Caco-2 (cell line): ENCODE measurements at regions not wholly inside any gene's neighbourhood (a gene's known extent, or its start where the extent isn't known, plus 50 kb on each side); places are given as distances from the start of the nearest gene placed in this dataset.
"Not testable (repeated sequence)": the region's sequence is repeated elsewhere in the genome, so short reads cannot be mapped to it uniquely, and the experiment has no call there.

Experiments
- BruUV-seq: library from RNA; stranded (reverse); fragments of 400-500 nt; replicated peaks from 2 replicates; lab custom pipeline; 2021; lab: Mats Ljungman, UMichigan
- CTCF ChIA-PET: fragments of 300-600 bp; sonication (Branson Sonifier 250); formaldehyde crosslinking; loops from one replicate; lab custom pipeline; 2022; ENCODE audit warnings: antibody characterized with exemption; lab: Charles Lee
- POLR2A ChIA-PET: fragments of 300-600 bp; sonication (Branson Sonifier 250); formaldehyde crosslinking; loops from one replicate; lab custom pipeline; 2022; ENCODE audit warnings: antibody characterized with exemption; lab: Charles Lee
- DNase-seq, 2 experiments: peaks; one replicate each; pipeline versions ENCODE4 v3.0.0 to v3.0.0-alpha.2; 2020 to 2022
- H3K27me3 ChIP-seq: replicated peaks from 2 replicates; pipeline ENCODE4 v1.6.0; 2011; ENCODE audit warnings: low read length; ENCODE audit not compliant: control insufficient read depth, insufficient read depth
- H3K36me3 ChIP-seq: 2 replicates; pipeline ENCODE4 v1.5.1; 2011; ENCODE audit warnings: low read length; ENCODE audit not compliant: control insufficient read depth, insufficient read depth
- H3K4me1 ChIP-seq: fragments of 250-450 bp; sonication (Bioruptor Pico); 2 replicates; pipeline ENCODE4 v1.5.1; 2020; ENCODE audit warnings: mild to moderate bottlenecking
- H3K4me3 ChIP-seq: 2 replicates; pipeline ENCODE4 v1.5.1; 2011; ENCODE audit warnings: low read depth, mild to moderate bottlenecking, control low read depth, low read length
- H3K9me3 ChIP-seq: fragments of 250-450 bp; sonication (Bioruptor Pico); 2 replicates; pipeline ENCODE4 v1.5.1; 2020; ENCODE audit warnings: mild to moderate bottlenecking, moderate library complexity
- H3K27ac Mint-ChIP-seq: one replicate; pipeline ENCODE4 v1.8.0; 2022; ENCODE audit warnings: mixed read lengths; ENCODE audit not compliant: unreplicated experiment
- H3K27me3 Mint-ChIP-seq: one replicate; pipeline ENCODE4 v1.8.0; 2022; ENCODE audit warnings: mixed read lengths; ENCODE audit not compliant: insufficient read depth, unreplicated experiment
- H3K36me3 Mint-ChIP-seq: one replicate; pipeline ENCODE4 v1.8.0; 2022; ENCODE audit warnings: mild to moderate bottlenecking, mixed read lengths; ENCODE audit not compliant: insufficient read depth, unreplicated experiment
- H3K4me1 Mint-ChIP-seq: one replicate; pipeline ENCODE4 v1.8.0; 2022; ENCODE audit warnings: low read depth, mixed read lengths; ENCODE audit not compliant: unreplicated experiment
- H3K4me3 Mint-ChIP-seq: one replicate; pipeline ENCODE4 v1.8.0; 2022; ENCODE audit warnings: mild to moderate bottlenecking, moderate library complexity, mixed read lengths; ENCODE audit not compliant: unreplicated experiment
- H3K9me3 Mint-ChIP-seq: one replicate; pipeline ENCODE4 v1.8.0; 2022; ENCODE audit warnings: mixed read lengths; ENCODE audit not compliant: unreplicated experiment
- CTCF ChIP-seq, 2 experiments: fragments of 200-600 bp in 1 of 2; IDR thresholded peaks; 1 replicate in 1 of 2; 2 replicates in 1 of 2; pipeline versions ENCODE4 v1.5.1 to v1.8.0; 2011 to 2022; ENCODE audit warnings: antibody characterized with exemption in 1 of 2, control low read depth in 1 of 2, inconsistent platforms in 1 of 2, low read depth in 1 of 2, low read length in 1 of 2, mild to moderate bottlenecking in 1 of 2, moderate library complexity in 1 of 2; ENCODE audit not compliant: insufficient read depth in 1 of 2, severe bottlenecking in 1 of 2, unreplicated experiment in 1 of 2
- intact Hi-C: fragments of 100-400 bp; cut with micrococcal nuclease; formaldehyde crosslinking; loops from one replicate; pipeline ENCODE4 v1.10.0; 2022; ENCODE audit not compliant: unreplicated experiment

DNA sequence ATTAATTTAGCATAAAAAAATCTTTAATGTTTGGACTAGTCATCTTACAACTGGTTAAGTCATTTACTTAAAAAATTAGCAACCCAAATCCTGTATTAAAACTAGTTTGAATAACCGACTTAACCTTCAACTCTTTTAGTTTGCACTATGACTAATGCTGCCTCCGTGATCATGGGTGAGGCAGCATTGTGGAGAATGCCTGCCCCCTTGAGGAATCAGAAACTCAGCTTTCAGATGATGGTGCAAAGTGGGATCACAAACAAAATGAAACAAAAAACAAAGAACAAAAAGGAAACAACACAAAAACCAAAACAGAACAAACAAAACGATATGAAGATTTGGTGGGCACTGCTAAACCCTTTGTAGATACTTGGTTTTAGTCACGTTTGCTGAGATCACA lies 127.0 kb upstream of the PALM2AKAP2 start:
- Mint-ChIP-seq H3K27me3 (no peaks in the 10 kb centered on the region), H3K4me1 (no peaks in the 10 kb centered on the region), H3K4me3 (no peak overlapping the region), H3K9me3 (no peaks in the 10 kb centered on the region), H3K36me3 (no peaks in the 10 kb centered on the region), H3K27ac (no peak overlapping the region)
- no TSS peak for BruUV-seq
- H3K27me3 ChIP-seq, result no peaks in the 10 kb centered on the region
- CTCF ChIA-PET, result interaction anchor here (0.9 kb wide), 1 partner anchor 79 kb away, joined by 4 read pairs; no protein-coding TSS in a partner anchor
- peak in 1 of 2 experiments; percentile 19 for DNase-seq
- POLR2A ChIA-PET, result no interaction called here
- no peak overlapping the region for H3K4me3 ChIP-seq
- no peaks in the 10 kb centered on the region for H3K4me1 ChIP-seq
- H3K9me3 ChIP-seq, result no peaks in the 10 kb centered on the region
- intact Hi-C loops, result loop anchor here (1.0 kb wide), 1 partner anchor 79 kb away; no protein-coding TSS in a partner anchor
- TF ChIP-seq CTCF (IDR thresholded peaks at IDR 0.05; ENCODE audit: insufficient read depth in 1 of 2, low read depth in 1 of 2, low read length in 1 of 2, severe bottlenecking in 1 of 2, unreplicated experiment in 1 of 2), result peak; percentile 19 to 60
- no peaks in the 10 kb centered on the region for H3K36me3 ChIP-seq

- Mint-ChIP-seq H3K4me3 (no peak overlapping the region), H3K27me3 (no peaks in the 10 kb centered on the region), H3K9me3 (no peaks in the 10 kb centered on the region), H3K36me3 (no peaks in the 10 kb centered on the region), H3K27ac (no peak overlapping the region), H3K4me1 (no peaks in the 10 kb centered on the region)
- ChIA-PET CTCF (interaction anchor here (0.9 kb wide), 1 partner anchor 79 kb away, joined by 4 read pairs; no protein-coding TSS in a partner anchor), POLR2A (no interaction called here)
- TF ChIP-seq CTCF (IDR thresholded peaks at IDR 0.05; ENCODE audit: insufficient read depth in 1 of 2, low read depth in 1 of 2, low read length in 1 of 2, severe bottlenecking in 1 of 2, unreplicated experiment in 1 of 2), result no peak
- Histone ChIP-seq H3K27me3 (no peaks in the 10 kb centered on the region), H3K9me3 (no peaks in the 10 kb centered on the region), H3K36me3 (no peaks in the 10 kb centered on the region), H3K4me1 (no peaks in the 10 kb centered on the region), H3K4me3 (no peak overlapping the region)
- intact Hi-C loops, result loop anchor here (1.0 kb wide), 1 partner anchor 79 kb away; no protein-coding TSS in a partner anchor
- DNase-seq, result no peak
- no TSS peak for BruUV-seq
These were observed 126.5 kb upstream of the PALM2AKAP2 start for GRCh38 chr9:109653470-109653869.

DNA sequence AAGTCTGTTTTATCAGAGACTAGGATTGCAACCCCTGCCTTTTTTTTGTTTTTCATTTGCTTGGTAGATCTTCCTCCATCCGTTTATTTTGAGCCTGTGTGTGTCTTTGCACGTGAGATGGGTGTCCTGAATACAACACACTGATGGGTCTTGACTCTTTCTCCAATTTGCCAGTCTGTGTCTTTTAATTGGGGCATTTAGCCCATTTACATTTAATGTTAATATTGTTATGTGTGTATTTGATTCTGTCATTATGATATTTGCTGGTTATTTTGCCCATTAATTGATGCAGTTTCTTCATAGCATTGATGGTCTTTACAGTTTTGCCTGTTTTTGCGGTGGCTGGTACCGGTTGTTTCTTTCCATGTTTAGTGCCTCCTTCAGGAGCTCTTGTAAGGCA lies 116.0 kb upstream of the PALM2AKAP2 start:
- H3K4me3 ChIP-seq, CTCF ChIA-PET, POLR2A ChIA-PET, H3K4me1 ChIP-seq, BruUV-seq, H3K27me3 Mint-ChIP-seq, H3K9me3 ChIP-seq, H3K27ac Mint-ChIP-seq, H3K36me3 Mint-ChIP-seq, H3K27me3 ChIP-seq, intact Hi-C loops, DNase-seq, H3K4me1 Mint-ChIP-seq, H3K36me3 ChIP-seq, H3K4me3 Mint-ChIP-seq: not testable (repeated sequence)
- peaks cover 22% of the 10 kb centered on the region for H3K9me3 Mint-ChIP-seq

GRCh38 chr9:109665736-109666135 lies 114.3 kb upstream of the PALM2AKAP2 start:
- H3K4me1 Mint-ChIP-seq, H3K27me3 Mint-ChIP-seq, H3K4me1 ChIP-seq, H3K4me3 Mint-ChIP-seq, H3K9me3 ChIP-seq, H3K27ac Mint-ChIP-seq, H3K36me3 Mint-ChIP-seq, H3K4me3 ChIP-seq, POLR2A ChIA-PET, H3K36me3 ChIP-seq, DNase-seq, intact Hi-C loops, H3K27me3 ChIP-seq, BruUV-seq, CTCF ChIA-PET: not testable (repeated sequence)
- peaks cover 22% of the 10 kb centered on the region for H3K9me3 Mint-ChIP-seq
